Myocyte (in vitro differentiated cells): ENCODE measurements at regions not wholly inside any gene's neighbourhood (a gene's known extent, or its start where the extent isn't known, plus 50 kb on each side); places are given as distances from the start of the nearest gene placed in this dataset.
"Not testable (repeated sequence)": the region's sequence is repeated elsewhere in the genome, so short reads cannot be mapped to it uniquely, and the experiment has no call there.

Source experiments
- DNase-seq: peaks from one replicate; pipeline ENCODE4 v3.0.0-alpha.2; 2012; ENCODE audit warnings: low read depth

- no peak for DNase-seq
These were observed 144.5 kb downstream of the RPLP1 start for GRCh38 chr15:69597061-69597592.

- no peak for DNase-seq
These were observed 146.7 kb downstream of the RPLP1 start for GRCh38 chr15:69599271-69599670.

GRCh38 chr15:69600556-69601085, 148.0 kb downstream of the RPLP1 start:
- DNase-seq = no peak

GRCh38 chr15:69601711-69602504, 149.3 kb downstream of the RPLP1 start:
- DNase-seq = no peak

- no peak for DNase-seq
These were observed 150.3 kb downstream of the RPLP1 start for GRCh38 chr15:69602921-69603320.

GRCh38 chr15:69603369-69604071, 150.9 kb downstream of the RPLP1 start:
- DNase-seq = no peak

- no peak for DNase-seq
These were observed 151.4 kb downstream of the RPLP1 start for GRCh38 chr15:69604072-69604411.

- no peak for DNase-seq
These were observed 153.5 kb downstream of the RPLP1 start for GRCh38 chr15:69606144-69606543.

GRCh38 chr15:69606921-69607500, 154.4 kb downstream of the RPLP1 start:
- peak; percentile 53 for DNase-seq

GRCh38 chr15:69608661-69609060, 156.0 kb downstream of the RPLP1 start:
- no peak for DNase-seq

- DNase-seq = peak; percentile 31
These were observed 156.6 kb downstream of the RPLP1 start for GRCh38 chr15:69609176-69609575.

GRCh38 chr15:69609776-69610175, 157.2 kb downstream of the RPLP1 start:
- peak; percentile 26 for DNase-seq

GRCh38 chr15:69610277-69610676, 157.7 kb downstream of the RPLP1 start:
- DNase-seq = no peak

- DNase-seq = no peak
These were observed 158.2 kb downstream of the RPLP1 start for GRCh38 chr15:69610858-69611257.

GRCh38 chr15:69612112-69612511, 159.5 kb downstream of the RPLP1 start:
- DNase-seq = no peak

GRCh38 chr15:69613182-69613581, 160.6 kb downstream of the RPLP1 start:
- no peak for DNase-seq

- no peak for DNase-seq
These were observed 161.4 kb downstream of the RPLP1 start for GRCh38 chr15:69613988-69614387.

- no peak for DNase-seq
These were observed 163.1 kb downstream of the RPLP1 start for GRCh38 chr15:69615736-69616135.

- no peak for DNase-seq
These were observed 163.9 kb downstream of the RPLP1 start for GRCh38 chr15:69616558-69616957.

- not testable (repeated sequence) for DNase-seq
These were observed 164.5 kb downstream of the RPLP1 start for GRCh38 chr15:69617144-69617543.

- no peak for DNase-seq
These were observed 171.0 kb downstream of the RPLP1 start for GRCh38 chr15:69623392-69624154.
